Glutamatergic neuron (in vitro differentiated cells): ENCODE measurements at regions not wholly inside any gene's neighbourhood (a gene's known extent, or its start where the extent isn't known, plus 50 kb on each side); places are given as distances from the start of the nearest gene placed in this dataset.
"Not testable (repeated sequence)": the region's sequence is repeated elsewhere in the genome, so short reads cannot be mapped to it uniquely, and the experiment has no call there.

Experiments used
- DNase-seq: peaks from one replicate; pipeline ENCODE4 v3.0.0; 2022
- H3K27ac Mint-ChIP-seq: one replicate; pipeline ENCODE4 v1.8.0; 2020; ENCODE audit warnings: mild to moderate bottlenecking, mixed read lengths, inconsistent platforms; ENCODE audit not compliant: unreplicated experiment
- H3K27me3 Mint-ChIP-seq: one replicate; pipeline ENCODE4 v1.8.0; 2020; ENCODE audit warnings: mild to moderate bottlenecking, moderate library complexity, mixed read lengths, inconsistent platforms; ENCODE audit not compliant: unreplicated experiment
- H3K36me3 Mint-ChIP-seq: one replicate; pipeline ENCODE4 v1.8.0; 2020; ENCODE audit warnings: mild to moderate bottlenecking, mixed read lengths, inconsistent platforms; ENCODE audit not compliant: unreplicated experiment
- H3K4me1 Mint-ChIP-seq: one replicate; pipeline ENCODE4 v1.8.0; 2020; ENCODE audit warnings: mild to moderate bottlenecking, low read depth, mixed read lengths, inconsistent platforms; ENCODE audit not compliant: unreplicated experiment
- H3K4me3 Mint-ChIP-seq: one replicate; pipeline ENCODE4 v1.8.0; 2020; ENCODE audit warnings: mild to moderate bottlenecking, mixed read lengths, inconsistent platforms; ENCODE audit not compliant: unreplicated experiment
- H3K9me3 Mint-ChIP-seq: one replicate; pipeline ENCODE4 v1.8.0; 2020; ENCODE audit warnings: mild to moderate bottlenecking, moderate library complexity, mixed read lengths, inconsistent platforms; ENCODE audit not compliant: unreplicated experiment
- TF ChIP-seq, protein P1 (sequence below): fragments of 200-600 bp; sonication (generic); IDR thresholded peaks from one replicate; pipeline ENCODE4 v1.5.0; 2021; ENCODE audit not compliant: partially characterized antibody, unreplicated experiment

DNA sequence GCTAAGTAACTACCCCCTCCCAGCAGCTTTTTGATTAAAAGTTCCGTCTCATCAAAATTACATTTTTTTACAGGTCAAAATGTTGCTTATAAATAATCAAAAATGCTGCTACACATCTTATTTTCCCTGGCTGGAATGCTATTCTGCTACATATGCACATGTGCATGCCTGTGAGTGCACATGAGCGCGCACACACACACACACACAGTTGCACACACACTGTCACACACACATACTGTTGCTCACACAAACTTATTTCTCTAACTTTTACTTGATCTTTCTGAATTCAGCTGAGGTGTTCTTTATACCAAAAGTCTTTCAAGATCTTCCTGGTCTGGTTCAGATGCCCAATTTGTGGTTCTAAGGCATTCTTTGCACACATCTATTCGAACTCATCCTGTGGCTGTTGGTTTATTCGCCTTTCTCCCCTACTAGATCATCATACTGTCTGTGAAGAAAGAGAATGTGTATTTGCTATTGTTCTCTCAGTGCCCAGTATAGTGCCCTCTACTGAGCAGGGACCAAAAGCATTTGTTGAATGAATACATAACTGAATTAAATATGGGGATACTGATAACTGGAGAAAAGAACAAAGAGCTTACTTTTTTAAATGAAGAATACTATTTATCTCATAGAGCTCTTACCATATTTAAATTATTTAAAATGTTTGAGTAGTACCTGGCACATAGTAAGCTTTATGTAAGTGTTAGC, 68.1 kb upstream of the CCDC179 start:
- no peak overlapping the region for H3K4me3 Mint-ChIP-seq
- no peaks in the 10 kb centered on the region for H3K27me3 Mint-ChIP-seq
- no peak for DNase-seq

DNA sequence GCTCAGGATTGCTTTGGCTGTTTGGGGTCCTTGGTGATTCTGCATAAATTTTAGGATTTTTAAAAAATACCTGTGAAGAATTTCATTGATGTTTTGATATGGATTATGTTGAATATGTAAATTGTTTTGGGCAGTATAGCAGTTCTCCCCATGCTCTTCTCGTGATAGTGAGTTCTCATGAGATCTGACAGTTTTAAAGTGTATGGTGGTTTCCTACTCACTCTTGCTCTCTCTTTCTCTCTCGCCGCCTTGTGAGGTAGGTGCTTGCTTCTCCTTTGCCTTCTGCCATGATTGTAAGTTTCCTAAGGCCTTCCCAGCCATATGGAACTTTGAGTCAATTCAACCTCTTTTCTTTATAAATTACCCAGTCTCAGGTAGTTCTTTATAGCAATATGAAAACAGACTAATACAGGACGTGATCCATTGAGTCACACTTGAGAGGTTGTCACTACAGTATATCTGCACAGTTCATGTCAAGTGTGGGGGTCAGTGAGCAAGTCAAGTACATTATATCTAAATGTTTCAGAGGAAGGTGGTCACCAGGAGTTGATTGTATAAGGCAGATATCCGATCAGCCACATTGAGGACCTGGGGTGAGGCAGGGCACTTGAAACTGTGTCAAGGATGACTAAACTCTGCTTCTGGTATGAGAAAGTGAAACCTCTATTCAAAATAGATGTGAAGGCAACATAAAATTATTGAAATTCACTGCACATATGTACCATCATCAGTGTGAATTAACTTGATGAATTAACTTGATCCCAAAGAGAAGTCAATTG, 70.7 kb upstream of the CCDC179 start:
- no peaks in the 10 kb centered on the region for H3K9me3 Mint-ChIP-seq
- no peak overlapping the region for H3K4me3 Mint-ChIP-seq
- no peaks in the 10 kb centered on the region for H3K27me3 Mint-ChIP-seq
- no peak overlapping the region for H3K27ac Mint-ChIP-seq
- DNase-seq = no peak
- no peaks in the 10 kb centered on the region for H3K36me3 Mint-ChIP-seq
- no peaks in the 10 kb centered on the region for H3K4me1 Mint-ChIP-seq
- TF ChIP-seq, protein P1, sequence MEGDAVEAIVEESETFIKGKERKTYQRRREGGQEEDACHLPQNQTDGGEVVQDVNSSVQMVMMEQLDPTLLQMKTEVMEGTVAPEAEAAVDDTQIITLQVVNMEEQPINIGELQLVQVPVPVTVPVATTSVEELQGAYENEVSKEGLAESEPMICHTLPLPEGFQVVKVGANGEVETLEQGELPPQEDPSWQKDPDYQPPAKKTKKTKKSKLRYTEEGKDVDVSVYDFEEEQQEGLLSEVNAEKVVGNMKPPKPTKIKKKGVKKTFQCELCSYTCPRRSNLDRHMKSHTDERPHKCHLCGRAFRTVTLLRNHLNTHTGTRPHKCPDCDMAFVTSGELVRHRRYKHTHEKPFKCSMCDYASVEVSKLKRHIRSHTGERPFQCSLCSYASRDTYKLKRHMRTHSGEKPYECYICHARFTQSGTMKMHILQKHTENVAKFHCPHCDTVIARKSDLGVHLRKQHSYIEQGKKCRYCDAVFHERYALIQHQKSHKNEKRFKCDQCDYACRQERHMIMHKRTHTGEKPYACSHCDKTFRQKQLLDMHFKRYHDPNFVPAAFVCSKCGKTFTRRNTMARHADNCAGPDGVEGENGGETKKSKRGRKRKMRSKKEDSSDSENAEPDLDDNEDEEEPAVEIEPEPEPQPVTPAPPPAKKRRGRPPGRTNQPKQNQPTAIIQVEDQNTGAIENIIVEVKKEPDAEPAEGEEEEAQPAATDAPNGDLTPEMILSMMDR = no peak

More for the DNA sequence above, 68.1 kb upstream of the CCDC179 start:
- H3K9me3 Mint-ChIP-seq = no peaks in the 10 kb centered on the region
- no peak overlapping the region for H3K27ac Mint-ChIP-seq
- TF ChIP-seq, protein P1 = no peak
- H3K4me1 Mint-ChIP-seq = no peaks in the 10 kb centered on the region
- no peaks in the 10 kb centered on the region for H3K36me3 Mint-ChIP-seq

DNA sequence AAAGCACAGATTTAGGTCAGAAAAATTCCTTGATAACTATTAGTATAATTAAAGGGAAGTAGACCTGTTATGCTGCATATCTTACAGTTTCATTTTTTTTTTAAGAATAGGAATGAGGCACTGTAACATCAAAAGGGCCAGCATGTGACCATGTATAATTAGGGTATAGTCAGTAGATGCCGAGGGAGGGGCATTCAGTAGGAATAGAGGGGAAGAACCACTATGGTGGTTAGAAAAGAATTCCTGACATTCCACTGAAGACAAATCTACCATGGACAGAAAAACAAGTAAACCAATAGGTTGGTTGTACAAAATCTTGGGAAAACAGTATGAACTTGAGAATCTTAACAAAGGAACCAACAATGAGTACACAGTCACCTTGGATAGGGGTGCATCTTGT, 78.4 kb upstream of the CCDC179 start:
- TF ChIP-seq, protein P1 = no peak
- Mint-ChIP-seq H3K27me3 (no peaks in the 10 kb centered on the region), H3K36me3 (no peaks in the 10 kb centered on the region), H3K9me3 (no peaks in the 10 kb centered on the region), H3K4me1 (no peaks in the 10 kb centered on the region), H3K27ac (no peak overlapping the region), H3K4me3 (no peak overlapping the region)
- no peak for DNase-seq

DNA sequence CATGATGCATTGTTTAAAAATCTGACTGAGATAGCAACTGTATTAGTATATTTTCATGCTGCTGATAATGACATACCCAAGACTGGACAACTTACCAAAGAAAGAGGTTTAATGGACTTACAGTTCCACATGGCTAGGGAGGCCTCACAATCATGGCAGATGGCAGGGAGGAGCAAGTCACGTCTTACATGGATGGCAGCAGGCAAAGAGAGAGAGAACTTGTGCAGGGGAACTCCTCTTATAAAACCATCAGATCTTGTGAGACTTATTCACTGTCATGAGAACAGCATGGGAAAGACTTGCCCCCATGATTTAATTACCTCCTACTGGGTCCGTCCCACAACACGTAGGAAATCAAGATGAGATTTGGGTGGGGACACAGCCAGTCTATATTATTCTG, 81.3 kb upstream of the CCDC179 start:
- DNase-seq, H3K36me3 Mint-ChIP-seq, H3K4me1 Mint-ChIP-seq, H3K27me3 Mint-ChIP-seq, H3K4me3 Mint-ChIP-seq, H3K27ac Mint-ChIP-seq, H3K9me3 Mint-ChIP-seq: not testable (repeated sequence)

DNA sequence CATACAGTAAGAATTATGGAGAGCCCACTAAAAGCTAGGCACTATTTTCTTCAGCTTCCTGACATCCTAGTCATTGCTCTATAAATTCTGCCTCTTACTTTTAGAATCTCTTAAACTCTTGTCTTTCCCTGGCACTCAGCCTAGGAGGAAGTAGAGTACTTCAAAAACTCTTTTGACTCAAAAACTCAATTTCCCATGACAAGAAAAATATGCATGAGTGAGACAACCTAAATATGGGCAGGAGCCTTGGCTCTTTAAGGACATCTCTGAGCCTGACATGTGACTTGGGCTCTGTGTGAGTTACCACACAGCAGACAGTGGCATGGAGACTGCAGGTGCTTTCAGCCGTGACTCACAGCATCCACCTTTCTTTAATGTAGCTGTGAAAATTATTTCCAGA, 97.5 kb upstream of the CCDC179 start:
- Mint-ChIP-seq H3K4me1 (no peaks in the 10 kb centered on the region), H3K27ac (no peak overlapping the region), H3K27me3 (no peaks in the 10 kb centered on the region), H3K9me3 (peaks cover 3% of the 10 kb centered on the region), H3K4me3 (no peak overlapping the region), H3K36me3 (no peaks in the 10 kb centered on the region)
- DNase-seq = no peak
- TF ChIP-seq, protein P1 = no peak
